Astrocyte (in vitro differentiated cells and primary cell): ENCODE measurements at regions not wholly inside any gene's neighbourhood (a gene's known extent, or its start where the extent isn't known, plus 50 kb on each side); places are given as distances from the start of the nearest gene placed in this dataset.
A peak's percentile ranks its signal among the peaks of the same experiment; 100 is the strongest.

ENCODE experiments used
- DNase-seq: peaks from one replicate; pipeline ENCODE4 v3.0.0-alpha.2; 2010; ENCODE audit warnings: low read depth
- FAIRE-seq: peaks from 2 replicates; lab custom pipeline; 2011; peaks lifted over from hg19 to GRCh38; lab: Jason Lieb, UNC
- H2AFZ ChIP-seq: 2 replicates; pipeline ENCODE4 v1.6.0; 2012; ENCODE audit warnings: low read depth, low read length, inconsistent platforms
- H3K27ac ChIP-seq: 2 replicates; pipeline ENCODE4 v1.5.1; 2011; ENCODE audit warnings: low read depth, low read length, inconsistent platforms
- H3K27me3 ChIP-seq: 2 replicates; pipeline ENCODE4 v1.6.0; 2011; ENCODE audit warnings: low read length, inconsistent platforms; ENCODE audit not compliant: insufficient read depth
- H3K36me3 ChIP-seq: 2 replicates; pipeline ENCODE4 v1.5.1; 2011; ENCODE audit warnings: low read length, inconsistent platforms; ENCODE audit not compliant: insufficient read depth
- H3K4me1 ChIP-seq: 2 replicates; pipeline ENCODE4 v1.5.1; 2011; ENCODE audit warnings: low read length, inconsistent platforms; ENCODE audit not compliant: insufficient read depth
- H3K4me2 ChIP-seq: 2 replicates; pipeline ENCODE4 v1.6.0; 2012; ENCODE audit warnings: low read length, inconsistent platforms
- H3K4me3 ChIP-seq: 2 replicates; pipeline ENCODE4 v1.5.1; 2011; ENCODE audit warnings: low read depth, mild to moderate bottlenecking, low read length, inconsistent platforms; ENCODE audit not compliant: insufficient read depth
- H3K79me2 ChIP-seq: 2 replicates; pipeline ENCODE4 v1.6.0; 2012; ENCODE audit warnings: mild to moderate bottlenecking, low read length, inconsistent platforms; ENCODE audit not compliant: insufficient read depth
- H3K9ac ChIP-seq: 2 replicates; pipeline ENCODE4 v1.6.0; 2012; ENCODE audit warnings: mild to moderate bottlenecking, low read length, inconsistent platforms
- H3K9me3 ChIP-seq: 2 replicates; pipeline ENCODE4 v1.5.1; 2012; ENCODE audit warnings: low read depth, mild to moderate bottlenecking, low read length, inconsistent platforms; ENCODE audit not compliant: insufficient read depth
- H4K20me1 ChIP-seq: 2 replicates; pipeline ENCODE4 v1.6.0; 2012; ENCODE audit warnings: low read length, inconsistent platforms; ENCODE audit not compliant: insufficient read depth
- H3K27ac Mint-ChIP-seq: one replicate; pipeline ENCODE4 v1.8.0; 2021; ENCODE audit warnings: mild to moderate bottlenecking, mixed read lengths; ENCODE audit not compliant: unreplicated experiment
- H3K27me3 Mint-ChIP-seq: one replicate; pipeline ENCODE4 v1.8.0; 2021; ENCODE audit warnings: low read depth, mixed read lengths; ENCODE audit not compliant: unreplicated experiment
- H3K36me3 Mint-ChIP-seq: one replicate; pipeline ENCODE4 v1.8.0; 2021; ENCODE audit warnings: low read depth, mixed read lengths; ENCODE audit not compliant: unreplicated experiment
- H3K4me1 Mint-ChIP-seq: one replicate; pipeline ENCODE4 v1.8.0; 2021; ENCODE audit warnings: low read depth, mixed read lengths; ENCODE audit not compliant: unreplicated experiment
- H3K4me3 Mint-ChIP-seq: one replicate; pipeline ENCODE4 v1.8.0; 2021; ENCODE audit warnings: mild to moderate bottlenecking, moderate library complexity, mixed read lengths; ENCODE audit not compliant: unreplicated experiment
- H3K9me3 Mint-ChIP-seq: one replicate; pipeline ENCODE4 v1.8.0; 2021; ENCODE audit warnings: mild to moderate bottlenecking, mixed read lengths; ENCODE audit not compliant: unreplicated experiment
- EZH2 ChIP-seq: IDR thresholded peaks from 2 replicates; pipeline ENCODE4 v1.6.1; 2012; ENCODE audit warnings: mild to moderate bottlenecking, low read length, inconsistent platforms; ENCODE audit not compliant: insufficient read depth
- TF ChIP-seq, protein P1 (sequence below): IDR thresholded peaks from 2 replicates; pipeline ENCODE4 v1.5.1; 2011; ENCODE audit warnings: low read depth, mild to moderate bottlenecking, inconsistent platforms, low read length, moderate library complexity; ENCODE audit not compliant: insufficient read depth

DNA sequence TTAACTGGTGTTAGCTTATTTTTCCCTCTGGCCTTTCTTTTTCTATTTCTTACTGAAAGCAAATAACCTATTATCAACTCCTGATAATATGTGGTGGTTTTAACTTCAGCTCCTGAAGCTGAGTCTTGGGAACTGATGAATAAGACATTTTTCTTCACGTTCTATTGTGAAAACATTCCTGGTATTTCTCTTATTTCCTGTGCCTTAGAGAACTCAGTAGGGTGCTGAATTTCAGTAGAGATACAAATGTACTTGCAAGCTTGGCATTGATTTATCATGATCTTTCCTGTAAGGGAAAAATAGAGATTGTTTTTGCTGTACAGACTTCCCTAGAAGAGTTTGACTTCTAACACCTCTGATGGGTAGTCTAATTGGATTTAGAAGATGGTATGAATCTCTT lies 52.8 kb upstream of the DCC start:
- Histone ChIP-seq H3K9me3 (no peaks in the 10 kb centered on the region), H3K79me2 (no peaks in the 10 kb centered on the region), H3K9ac (no peak overlapping the region), H3K4me3 (no peak overlapping the region), H3K4me1 (no peaks in the 10 kb centered on the region), H3K27ac (no peak overlapping the region), H2AFZ (no peak overlapping the region), H3K27me3 (no peaks in the 10 kb centered on the region), H3K4me2 (peak overlapping the region; percentile 7), H3K36me3 (no peaks in the 10 kb centered on the region), H4K20me1 (no peaks in the 10 kb centered on the region)
- Mint-ChIP-seq H3K27ac (no peak overlapping the region), H3K9me3 (peaks cover 2% of the 10 kb centered on the region), H3K4me1 (peaks cover 17% of the 10 kb centered on the region), H3K4me3 (no peak overlapping the region), H3K36me3 (no peaks in the 10 kb centered on the region), H3K27me3 (no peaks in the 10 kb centered on the region)
- FAIRE-seq (no peak), DNase-seq (peak; percentile 38)
- TF ChIP-seq EZH2: no peak
- TF ChIP-seq, protein P1, sequence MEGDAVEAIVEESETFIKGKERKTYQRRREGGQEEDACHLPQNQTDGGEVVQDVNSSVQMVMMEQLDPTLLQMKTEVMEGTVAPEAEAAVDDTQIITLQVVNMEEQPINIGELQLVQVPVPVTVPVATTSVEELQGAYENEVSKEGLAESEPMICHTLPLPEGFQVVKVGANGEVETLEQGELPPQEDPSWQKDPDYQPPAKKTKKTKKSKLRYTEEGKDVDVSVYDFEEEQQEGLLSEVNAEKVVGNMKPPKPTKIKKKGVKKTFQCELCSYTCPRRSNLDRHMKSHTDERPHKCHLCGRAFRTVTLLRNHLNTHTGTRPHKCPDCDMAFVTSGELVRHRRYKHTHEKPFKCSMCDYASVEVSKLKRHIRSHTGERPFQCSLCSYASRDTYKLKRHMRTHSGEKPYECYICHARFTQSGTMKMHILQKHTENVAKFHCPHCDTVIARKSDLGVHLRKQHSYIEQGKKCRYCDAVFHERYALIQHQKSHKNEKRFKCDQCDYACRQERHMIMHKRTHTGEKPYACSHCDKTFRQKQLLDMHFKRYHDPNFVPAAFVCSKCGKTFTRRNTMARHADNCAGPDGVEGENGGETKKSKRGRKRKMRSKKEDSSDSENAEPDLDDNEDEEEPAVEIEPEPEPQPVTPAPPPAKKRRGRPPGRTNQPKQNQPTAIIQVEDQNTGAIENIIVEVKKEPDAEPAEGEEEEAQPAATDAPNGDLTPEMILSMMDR: no peak

DNA sequence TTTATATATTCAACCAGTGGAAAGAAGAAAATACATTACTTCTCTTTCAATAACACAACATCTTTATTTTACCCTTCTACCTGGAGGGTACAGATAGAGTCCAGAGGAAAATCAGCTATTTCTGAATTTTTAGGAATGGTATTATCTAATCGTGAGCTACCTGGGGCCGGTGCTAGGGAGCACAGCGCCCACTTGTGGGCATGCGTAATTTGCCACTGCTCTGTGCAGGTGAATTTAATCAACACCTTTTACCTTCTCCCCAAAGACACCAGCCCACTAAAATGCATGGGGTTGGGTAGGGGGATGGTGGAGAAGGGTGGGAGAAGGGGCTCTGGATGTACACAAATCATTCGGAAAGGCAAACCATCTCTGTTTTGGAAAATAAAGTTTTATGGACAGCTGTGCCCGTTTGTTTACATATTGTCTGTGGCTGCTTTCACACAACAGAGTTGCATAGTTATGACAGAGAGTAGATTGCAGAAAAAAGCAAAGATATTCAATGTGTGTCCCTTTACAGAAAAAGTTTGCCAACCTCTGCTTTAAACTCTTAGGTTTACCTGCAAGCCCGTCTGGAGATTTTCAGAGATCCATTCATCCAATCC lies 51.5 kb upstream of the DCC start:
- H3K4me3 ChIP-seq: no peak overlapping the region
- H3K27ac ChIP-seq: no peak overlapping the region
- H3K4me1 ChIP-seq: no peaks in the 10 kb centered on the region
- Mint-ChIP-seq H3K27me3 (no peaks in the 10 kb centered on the region), H3K4me3 (no peak overlapping the region), H3K27ac (no peak overlapping the region), H3K4me1 (peaks cover 17% of the 10 kb centered on the region), H3K36me3 (no peaks in the 10 kb centered on the region), H3K9me3 (peaks cover 2% of the 10 kb centered on the region)
- FAIRE-seq (no peak), DNase-seq (no peak)
- no peaks in the 10 kb centered on the region for H4K20me1 ChIP-seq
- no peaks in the 10 kb centered on the region for H3K36me3 ChIP-seq
- H3K9me3 ChIP-seq: no peaks in the 10 kb centered on the region
- no peak overlapping the region for H3K9ac ChIP-seq
- TF ChIP-seq, protein P1: peak; percentile 56
- TF ChIP-seq EZH2: no peak
- no peaks in the 10 kb centered on the region for H3K79me2 ChIP-seq
- H3K4me2 ChIP-seq: no peak overlapping the region
- no peaks in the 10 kb centered on the region for H3K27me3 ChIP-seq
- no peak overlapping the region for H2AFZ ChIP-seq

DNA sequence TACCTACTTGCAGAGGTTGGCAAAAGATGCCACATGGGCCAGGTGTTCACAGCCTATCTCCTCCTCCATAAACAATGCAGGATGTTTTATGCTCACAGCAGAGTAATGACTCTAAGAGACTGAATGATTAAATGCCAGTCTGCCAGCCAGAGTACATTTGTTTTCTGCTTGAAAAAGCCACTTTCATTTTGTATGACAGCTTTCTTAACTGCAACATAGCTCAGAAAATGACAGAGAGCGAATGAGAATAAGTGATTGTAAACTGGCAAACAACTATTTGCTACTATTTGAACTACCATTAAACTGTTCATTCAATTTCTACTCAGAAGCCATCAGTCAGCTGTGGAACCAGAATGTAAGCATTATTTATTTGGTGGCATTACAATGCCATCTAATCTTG lies 50.6 kb upstream of the DCC start:
- Mint-ChIP-seq H3K27ac (no peak overlapping the region), H3K9me3 (peaks cover 2% of the 10 kb centered on the region), H3K4me3 (no peak overlapping the region), H3K36me3 (no peaks in the 10 kb centered on the region), H3K27me3 (no peaks in the 10 kb centered on the region), H3K4me1 (peaks cover 17% of the 10 kb centered on the region)
- Histone ChIP-seq H4K20me1 (no peaks in the 10 kb centered on the region), H3K79me2 (no peaks in the 10 kb centered on the region), H3K4me2 (no peak overlapping the region), H3K27me3 (no peaks in the 10 kb centered on the region), H2AFZ (no peak overlapping the region), H3K27ac (no peak overlapping the region), H3K9me3 (no peaks in the 10 kb centered on the region), H3K36me3 (no peaks in the 10 kb centered on the region), H3K4me3 (no peak overlapping the region), H3K4me1 (no peaks in the 10 kb centered on the region), H3K9ac (no peak overlapping the region)
- TF ChIP-seq EZH2: no peak
- TF ChIP-seq, protein P1: no peak
- no peak for DNase-seq
- FAIRE-seq: no peak
